Keratinocyte (primary cell): ENCODE measurements at regions not wholly inside any gene's neighbourhood (a gene's known extent, or its start where the extent isn't known, plus 50 kb on each side); places are given as distances from the start of the nearest gene placed in this dataset.
A peak's percentile ranks its signal among the peaks of the same experiment; 100 is the strongest.

ENCODE experiments used
- DNase-seq: peaks from one replicate; pipeline ENCODE4 v3.0.0-alpha.2; 2011; ENCODE audit warnings: low read depth, missing footprints, low spot score
- FAIRE-seq: peaks from 2 replicates; lab custom pipeline; 2011; peaks lifted over from hg19 to GRCh38; lab: Jason Lieb, UNC
- H2AFZ ChIP-seq: 2 replicates; pipeline ENCODE4 v1.6.0; 2012; ENCODE audit warnings: low read length, control low read depth, inconsistent platforms; ENCODE audit not compliant: control insufficient read depth
- H3K27ac ChIP-seq: 2 replicates; pipeline ENCODE4 v1.5.1; 2011; ENCODE audit warnings: low read length; ENCODE audit not compliant: control insufficient read depth, insufficient read depth
- H3K27me3 ChIP-seq: 3 replicates; pipeline ENCODE4 v1.6.0; 2011; ENCODE audit warnings: low read length; ENCODE audit not compliant: control insufficient read depth, insufficient read depth; ENCODE audit errors: extremely low read depth
- H3K36me3 ChIP-seq, 2 experiments: 2 replicates in 1 of 2; 3 replicates in 1 of 2; pipeline ENCODE4 v1.5.1; 2011; ENCODE audit warnings: low read length in 2 of 2, mild to moderate bottlenecking in 1 of 2; ENCODE audit not compliant: control insufficient read depth in 2 of 2, insufficient read depth in 2 of 2; ENCODE audit errors: extremely low read depth in 1 of 2
- H3K4me1 ChIP-seq: 3 replicates; pipeline ENCODE4 v1.5.1; 2011; ENCODE audit warnings: low read length; ENCODE audit not compliant: control insufficient read depth, insufficient read depth; ENCODE audit errors: extremely low read depth
- H3K4me2 ChIP-seq: 3 replicates; pipeline ENCODE4 v1.6.0; 2011; ENCODE audit warnings: low read depth, low read length; ENCODE audit not compliant: control insufficient read depth, insufficient read depth; ENCODE audit errors: extremely low read depth
- H3K4me3 ChIP-seq, 3 experiments: fragments of 200-600 bp in 1 of 3; sonication (generic) in 1 of 3; 2 replicates in 2 of 3; 3 replicates in 1 of 3; pipeline ENCODE4 v1.5.1; 2011 to 2016; ENCODE audit warnings: low read length in 3 of 3, mild to moderate bottlenecking in 3 of 3, control low read depth in 2 of 3, inconsistent platforms in 1 of 3, low read depth in 1 of 3, mixed read lengths in 1 of 3, mixed run types in 1 of 3, moderate library complexity in 1 of 3; ENCODE audit not compliant: control insufficient read depth in 2 of 3, insufficient read depth in 2 of 3; ENCODE audit errors: extremely low read depth in 1 of 3
- H3K79me2 ChIP-seq: 2 replicates; pipeline ENCODE4 v1.6.0; 2012; ENCODE audit warnings: low read length; ENCODE audit not compliant: control insufficient read depth, insufficient read depth
- H3K9ac ChIP-seq: 3 replicates; pipeline ENCODE4 v1.6.0; 2011; ENCODE audit warnings: low read length; ENCODE audit not compliant: control insufficient read depth, insufficient read depth; ENCODE audit errors: extremely low read depth
- H3K9me1 ChIP-seq: 3 replicates; pipeline ENCODE4 v1.6.0; 2011; ENCODE audit warnings: low read length; ENCODE audit not compliant: control insufficient read depth, insufficient read depth; ENCODE audit errors: extremely low read depth
- H3K9me3 ChIP-seq: 2 replicates; pipeline ENCODE4 v1.5.1; 2012; ENCODE audit warnings: low read depth, low read length; ENCODE audit not compliant: control insufficient read depth
- H4K20me1 ChIP-seq: 3 replicates; pipeline ENCODE4 v1.6.0; 2011; ENCODE audit warnings: low read length; ENCODE audit not compliant: control insufficient read depth, insufficient read depth; ENCODE audit errors: extremely low read depth
- CTCF ChIP-seq, 3 experiments: IDR thresholded peaks in 1 of 3; conservative IDR thresholded peaks in 1 of 3; optimal IDR thresholded peaks in 1 of 3; 2 replicates in 2 of 3; 3 replicates in 1 of 3; pipeline versions ENCODE3 to v1.5.1; 2011; ENCODE audit warnings: low read length in 3 of 3, mild to moderate bottlenecking in 3 of 3, moderate library complexity in 2 of 3, control low read depth in 1 of 3, inconsistent platforms in 1 of 3; ENCODE audit not compliant: insufficient read depth in 2 of 3; ENCODE audit errors: extremely low read depth in 1 of 3
- EZH2 ChIP-seq: IDR thresholded peaks from one replicate; pipeline ENCODE4 v1.6.1; 2012; ENCODE audit warnings: inconsistent platforms, mild to moderate bottlenecking, low read length, moderate library complexity
- dilution Hi-C: fragments of 300-500 bp; cut with MboI; formaldehyde crosslinking; loops from one replicate; pipeline ENCODE4 v1.7.0; 2020; ENCODE audit warnings: low sequenced_read_pairs; ENCODE audit not compliant: extremely low pct_ligation_motif_present

DNA sequence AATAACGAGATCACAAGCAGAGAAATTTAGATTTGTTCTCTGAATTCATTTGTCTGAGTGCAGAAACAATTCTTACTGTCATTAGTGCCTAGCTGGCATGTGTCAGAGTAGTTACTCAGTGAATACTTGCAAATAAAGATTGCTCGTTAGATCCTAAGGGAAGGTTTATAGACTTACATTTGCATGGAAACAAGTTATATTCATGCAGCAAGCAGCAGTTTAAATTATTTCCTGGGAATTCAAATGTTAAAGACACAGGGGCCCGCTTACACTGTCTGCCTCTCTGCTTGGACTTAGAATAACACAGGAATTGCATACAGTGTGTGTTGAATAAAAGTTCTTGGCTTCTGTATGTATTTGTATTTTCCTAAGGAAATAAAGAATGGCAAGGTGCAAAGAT is 680.6 kb upstream of the NECTIN3 start:
- dilution Hi-C loops: no loop called here
- Histone ChIP-seq H3K27ac (no peak overlapping the region), H4K20me1 (no peaks in the 10 kb centered on the region), H2AFZ (no peak overlapping the region), H3K79me2 (no peaks in the 10 kb centered on the region), H3K36me3 (no peaks in the 10 kb centered on the region), H3K4me1 (no peaks in the 10 kb centered on the region), H3K4me2 (no peak overlapping the region), H3K27me3 (no peaks in the 10 kb centered on the region), H3K9me3 (no peaks in the 10 kb centered on the region), H3K4me3 (no peak overlapping the region), H3K9ac (no peak overlapping the region), H3K9me1 (no peaks in the 10 kb centered on the region)
- FAIRE-seq: no peak
- TF ChIP-seq CTCF (optimal IDR thresholded peaks at IDR 0.05 in 1 of 3, IDR thresholded peaks at IDR 0.05 in 1 of 3, conservative IDR thresholded peaks at IDR 0.05 in 1 of 3; ENCODE audit: extremely low read depth in 1 of 3, insufficient read depth in 2 of 3, low read length in 3 of 3) (no peak), EZH2 (no peak)
- DNase-seq: no peak

- H3K36me3 ChIP-seq: no peaks in the 10 kb centered on the region
- TF ChIP-seq EZH2 (no peak), CTCF (optimal IDR thresholded peaks at IDR 0.05 in 1 of 3, IDR thresholded peaks at IDR 0.05 in 1 of 3, conservative IDR thresholded peaks at IDR 0.05 in 1 of 3; ENCODE audit: extremely low read depth in 1 of 3, insufficient read depth in 2 of 3, low read length in 3 of 3) (no peak)
- no peaks in the 10 kb centered on the region for H3K27me3 ChIP-seq
- dilution Hi-C loops: no loop called here
- H4K20me1 ChIP-seq: no peaks in the 10 kb centered on the region
- no peak overlapping the region for H3K27ac ChIP-seq
- peak overlapping the region; percentile 25 for H3K4me2 ChIP-seq
- H3K9me1 ChIP-seq: no peaks in the 10 kb centered on the region
- no peaks in the 10 kb centered on the region for H3K79me2 ChIP-seq
- no peak overlapping the region for H3K9ac ChIP-seq
- H3K9me3 ChIP-seq: no peaks in the 10 kb centered on the region
- peak overlapping the region; percentile 7 for H2AFZ ChIP-seq
- H3K4me3 ChIP-seq: no peak overlapping the region
- DNase-seq (no peak), FAIRE-seq (no peak)
- H3K4me1 ChIP-seq: no peaks in the 10 kb centered on the region
Observed at GRCh38 chr3:110391640-110392395, 679.8 kb upstream of the NECTIN3 start.
